RWPE2 (cell line): ENCODE measurements at regions not wholly inside any gene's neighbourhood (a gene's known extent, or its start where the extent isn't known, plus 50 kb on each side); places are given as distances from the start of the nearest gene placed in this dataset.

Source experiments
- ATAC-seq: fragments of 200-7000 bp; cut with Tn5 transposase; 3 replicates; pipeline ENCODE4 v1.9.1; 2021; ENCODE audit warnings: low read depth
- DNase-seq: peaks from one replicate; pipeline ENCODE4 v3.0.0-alpha.2; 2020; ENCODE audit warnings: low spot score
- H3K27ac ChIP-seq: fragments of 450-650 bp; 2 replicates; pipeline ENCODE4 v1.5.1; 2017; ENCODE audit warnings: mild to moderate bottlenecking; ENCODE audit not compliant: poor library complexity, severe bottlenecking
- H3K27me3 ChIP-seq: fragments of 250-450 bp; sonication (Bioruptor Pico); 2 replicates; pipeline ENCODE4 v1.5.1; 2021; ENCODE audit warnings: mild to moderate bottlenecking, moderate library complexity; ENCODE audit not compliant: insufficient read depth, poor library complexity, severe bottlenecking
- H3K36me3 ChIP-seq: fragments of 250-450 bp; sonication (Bioruptor Pico); 2 replicates; pipeline ENCODE4 v1.5.1; 2020; ENCODE audit warnings: low read depth, mild to moderate bottlenecking, moderate library complexity
- H3K4me1 ChIP-seq: fragments of 250-450 bp; sonication (Bioruptor Pico); 2 replicates; pipeline ENCODE4 v1.5.1; 2021; ENCODE audit warnings: mild to moderate bottlenecking, moderate library complexity; ENCODE audit not compliant: insufficient read depth, poor library complexity, severe bottlenecking
- H3K4me3 ChIP-seq: fragments of 250-450 bp; sonication (Bioruptor Pico); 2 replicates; pipeline ENCODE4 v1.5.1; 2021; ENCODE audit warnings: mild to moderate bottlenecking, moderate library complexity; ENCODE audit not compliant: severe bottlenecking
- H3K9me3 ChIP-seq: fragments of 250-450 bp; sonication (Bioruptor Pico); 2 replicates; pipeline ENCODE4 v1.5.1; 2021; ENCODE audit warnings: mild to moderate bottlenecking, moderate library complexity; ENCODE audit not compliant: severe bottlenecking
- TF ChIP-seq, protein P1 (sequence below): fragments of 450-650 bp; IDR thresholded peaks from one replicate; pipeline ENCODE4 v1.5.1; 2017; ENCODE audit warnings: mild to moderate bottlenecking, moderate library complexity; ENCODE audit not compliant: poor library complexity, severe bottlenecking

GRCh38 chr16:80174416-80174815, 366.4 kb upstream of the DYNLRB2 start:
- TF ChIP-seq, protein P1, sequence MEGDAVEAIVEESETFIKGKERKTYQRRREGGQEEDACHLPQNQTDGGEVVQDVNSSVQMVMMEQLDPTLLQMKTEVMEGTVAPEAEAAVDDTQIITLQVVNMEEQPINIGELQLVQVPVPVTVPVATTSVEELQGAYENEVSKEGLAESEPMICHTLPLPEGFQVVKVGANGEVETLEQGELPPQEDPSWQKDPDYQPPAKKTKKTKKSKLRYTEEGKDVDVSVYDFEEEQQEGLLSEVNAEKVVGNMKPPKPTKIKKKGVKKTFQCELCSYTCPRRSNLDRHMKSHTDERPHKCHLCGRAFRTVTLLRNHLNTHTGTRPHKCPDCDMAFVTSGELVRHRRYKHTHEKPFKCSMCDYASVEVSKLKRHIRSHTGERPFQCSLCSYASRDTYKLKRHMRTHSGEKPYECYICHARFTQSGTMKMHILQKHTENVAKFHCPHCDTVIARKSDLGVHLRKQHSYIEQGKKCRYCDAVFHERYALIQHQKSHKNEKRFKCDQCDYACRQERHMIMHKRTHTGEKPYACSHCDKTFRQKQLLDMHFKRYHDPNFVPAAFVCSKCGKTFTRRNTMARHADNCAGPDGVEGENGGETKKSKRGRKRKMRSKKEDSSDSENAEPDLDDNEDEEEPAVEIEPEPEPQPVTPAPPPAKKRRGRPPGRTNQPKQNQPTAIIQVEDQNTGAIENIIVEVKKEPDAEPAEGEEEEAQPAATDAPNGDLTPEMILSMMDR = no peak
- ATAC-seq (peak; percentile 76), DNase-seq (no peak)
- Histone ChIP-seq H3K4me3 (no peak overlapping the region), H3K4me1 (peaks cover 26% of the 10 kb centered on the region), H3K9me3 (no peaks in the 10 kb centered on the region), H3K36me3 (no peaks in the 10 kb centered on the region), H3K27ac (peak overlapping the region; percentile 66), H3K27me3 (no peaks in the 10 kb centered on the region)

DNA sequence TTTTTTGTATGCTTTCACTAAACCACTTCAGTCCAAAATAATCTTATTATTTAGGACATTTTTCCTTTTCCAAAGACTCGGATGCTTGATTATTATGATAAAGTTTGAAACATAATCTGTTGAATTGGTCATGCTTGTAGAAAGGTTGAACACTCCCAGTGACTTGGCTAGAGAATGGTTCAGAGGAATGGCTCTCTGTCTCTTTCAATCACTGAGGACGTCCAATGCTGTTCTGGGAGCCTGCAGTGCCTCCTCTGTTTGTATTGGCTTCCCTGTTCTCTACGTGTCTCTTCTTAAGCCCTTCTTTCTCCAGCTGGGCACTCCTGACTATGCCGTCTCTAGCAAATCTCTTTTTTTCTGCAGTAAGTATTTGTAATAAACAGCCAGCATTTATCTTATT, 369.0 kb upstream of the DYNLRB2 start:
- ATAC-seq (no peak), DNase-seq (no peak)
- Histone ChIP-seq H3K9me3 (no peaks in the 10 kb centered on the region), H3K36me3 (no peaks in the 10 kb centered on the region), H3K27me3 (no peaks in the 10 kb centered on the region), H3K27ac (no peak overlapping the region), H3K4me3 (no peak overlapping the region), H3K4me1 (peaks cover 37% of the 10 kb centered on the region)
- TF ChIP-seq, protein P1 = no peak

DNA sequence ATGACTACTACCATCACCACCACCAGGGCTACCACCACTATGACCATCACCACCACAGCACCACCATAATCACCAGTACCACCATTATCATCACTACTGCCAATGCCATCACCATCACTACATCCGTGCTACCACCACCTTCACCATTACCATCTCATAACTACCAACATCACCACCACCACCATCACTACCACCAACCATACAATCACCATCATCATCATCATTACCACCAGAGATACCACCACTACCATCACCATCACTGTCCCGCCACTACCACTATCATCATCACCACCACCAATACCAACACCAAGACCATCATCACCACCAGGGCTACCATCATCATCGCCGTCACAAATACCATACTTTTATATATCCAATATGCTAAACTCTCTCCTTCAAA, 369.6 kb upstream of the DYNLRB2 start:
- H3K27me3 ChIP-seq = no peaks in the 10 kb centered on the region
- no peak overlapping the region for H3K27ac ChIP-seq
- ATAC-seq = no peak
- no peak for DNase-seq
- no peaks in the 10 kb centered on the region for H3K36me3 ChIP-seq
- TF ChIP-seq, protein P1 = no peak
- H3K9me3 ChIP-seq = no peaks in the 10 kb centered on the region
- no peak overlapping the region for H3K4me3 ChIP-seq
- H3K4me1 ChIP-seq = peaks cover 36% of the 10 kb centered on the region

- Histone ChIP-seq H3K36me3 (no peaks in the 10 kb centered on the region), H3K27ac (no peak overlapping the region), H3K4me3 (no peak overlapping the region), H3K9me3 (no peaks in the 10 kb centered on the region), H3K4me1 (peaks cover 11% of the 10 kb centered on the region), H3K27me3 (no peaks in the 10 kb centered on the region)
- ATAC-seq (peak; percentile 97), DNase-seq (peak; percentile 83)
- TF ChIP-seq, protein P1 = no peak
Measured at GRCh38 chr16:80167657-80168390, 373.0 kb upstream of the DYNLRB2 start.

DNA sequence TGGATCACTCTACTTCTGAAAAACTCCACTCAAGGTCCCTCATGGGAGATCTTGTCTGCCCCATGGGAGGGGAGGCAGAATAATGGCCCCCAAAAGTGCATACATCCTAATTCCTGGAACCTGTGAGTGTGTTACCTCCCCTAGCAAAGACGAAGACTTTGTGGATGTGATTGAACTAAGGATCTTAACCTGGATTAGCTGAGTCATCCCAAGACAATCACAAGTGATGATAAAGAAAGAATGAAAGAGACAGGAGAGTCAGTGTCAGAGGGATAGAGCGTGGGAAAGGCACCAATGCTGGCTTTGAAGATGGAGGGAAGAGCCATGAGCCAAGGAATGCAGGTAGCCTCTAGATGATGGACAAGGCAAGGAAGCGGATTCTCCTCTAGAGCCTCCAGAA, 374.7 kb upstream of the DYNLRB2 start:
- no peaks in the 10 kb centered on the region for H3K9me3 ChIP-seq
- no peak for DNase-seq
- TF ChIP-seq, protein P1 = no peak

More for the DNA sequence above, 374.7 kb upstream of the DYNLRB2 start:
- no peak for ATAC-seq
- Histone ChIP-seq H3K4me1 (peaks cover 11% of the 10 kb centered on the region), H3K4me3 (no peak overlapping the region), H3K27ac (no peak overlapping the region), H3K27me3 (no peaks in the 10 kb centered on the region), H3K36me3 (no peaks in the 10 kb centered on the region)
